ENCODE measurements at regions not wholly inside any gene's neighbourhood (a gene's known extent, or its start where the extent isn't known, plus 50 kb on each side); places are given as distances from the start of the nearest gene placed in this dataset.

DNA sequence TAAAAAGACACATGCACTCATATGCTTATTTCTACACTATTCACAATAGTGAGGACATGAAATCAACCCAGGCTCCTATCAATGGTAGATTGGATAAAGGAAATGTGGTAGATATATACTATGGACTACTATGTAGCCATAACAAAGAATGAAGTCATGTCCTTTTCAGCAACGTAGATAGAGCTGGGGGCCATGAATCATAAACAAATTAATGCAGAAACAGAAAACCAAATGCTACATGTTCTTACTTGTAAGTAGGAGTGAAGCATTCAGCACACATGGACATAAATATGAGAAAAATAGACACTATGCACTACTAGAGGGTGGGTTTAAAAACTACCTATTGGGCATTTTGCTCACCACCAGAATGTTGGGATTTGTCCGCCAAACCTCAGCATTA lies 278.0 kb upstream of the MIS18BP1 start:
- POLR2A ChIA-PET: no interaction called here
- TF ChIP-seq ELF4 (IDR thresholded peaks at IDR 0.05): no peak
- CTCF ChIA-PET: no interaction called here
- DNase-seq (ENCODE audit: extremely low spot score): no peak

GRCh38 chr14:45526715-45527549 lies 273.9 kb upstream of the MIS18BP1 start:
- TF ChIP-seq L3MBTL2 (conservative IDR thresholded peaks at IDR 0.05) (0 out of 2 replicates have a peak, but pooled peaks have one; percentile 36), SUZ12 (IDR thresholded peaks at IDR 0.05) (no peak)
- TF ChIP-seq, protein P1, sequence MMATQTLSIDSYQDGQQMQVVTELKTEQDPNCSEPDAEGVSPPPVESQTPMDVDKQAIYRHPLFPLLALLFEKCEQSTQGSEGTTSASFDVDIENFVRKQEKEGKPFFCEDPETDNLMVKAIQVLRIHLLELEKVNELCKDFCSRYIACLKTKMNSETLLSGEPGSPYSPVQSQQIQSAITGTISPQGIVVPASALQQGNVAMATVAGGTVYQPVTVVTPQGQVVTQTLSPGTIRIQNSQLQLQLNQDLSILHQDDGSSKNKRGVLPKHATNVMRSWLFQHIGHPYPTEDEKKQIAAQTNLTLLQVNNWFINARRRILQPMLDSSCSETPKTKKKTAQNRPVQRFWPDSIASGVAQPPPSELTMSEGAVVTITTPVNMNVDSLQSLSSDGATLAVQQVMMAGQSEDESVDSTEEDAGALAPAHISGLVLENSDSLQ (IDR thresholded peaks at IDR 0.05): no peak
- ChIA-PET CTCF (interaction anchor here (1.2 kb wide), 1 partner anchor 100 kb away, joined by 7 read pairs; no protein-coding TSS in a partner anchor), POLR2A (no interaction called here)
- DNase-seq (ENCODE audit: extremely low spot score): peak; percentile 63

DNA sequence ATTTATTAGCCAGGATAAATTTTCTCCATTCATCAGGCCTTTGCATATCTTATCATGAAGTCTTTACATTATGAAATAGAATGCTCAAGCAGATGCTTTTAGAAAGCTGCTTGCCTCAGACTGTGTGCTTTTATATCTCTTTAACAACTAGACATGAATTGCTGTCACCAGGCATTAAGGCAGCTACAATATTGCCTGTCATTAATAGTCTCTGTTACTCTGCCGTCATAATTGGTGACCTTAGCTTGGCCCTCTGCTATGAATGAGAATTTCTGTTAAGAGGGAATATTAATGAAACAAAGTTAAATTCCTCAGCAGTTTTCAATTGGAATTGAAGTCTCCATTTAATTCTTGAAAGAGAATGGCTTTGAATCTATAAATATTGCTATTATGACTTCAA lies 266.8 kb upstream of the MIS18BP1 start:
- CTCF ChIA-PET: no interaction called here
- POLR2A ChIA-PET: no interaction called here

DNA sequence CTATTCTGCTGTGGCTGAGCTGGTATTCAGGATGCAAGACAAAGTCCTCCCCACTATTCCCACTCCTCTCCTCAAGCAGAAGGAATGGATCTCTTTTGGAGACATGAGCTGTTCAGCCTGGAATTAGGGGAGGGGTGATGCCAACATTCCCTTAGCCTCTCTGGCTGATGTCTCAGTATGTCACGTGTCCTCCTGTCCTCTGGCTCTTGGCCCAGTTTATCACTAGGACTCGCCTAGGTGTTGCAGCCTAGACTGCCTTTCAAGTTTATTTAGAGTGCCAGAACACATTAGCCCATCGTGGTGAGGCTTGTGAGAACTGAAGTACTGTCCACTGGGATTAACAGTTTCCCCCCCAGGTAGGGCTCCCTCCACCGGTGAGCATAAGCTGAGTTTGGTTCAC lies 239.9 kb upstream of the MIS18BP1 start:
- POLR2A ChIA-PET: no interaction called here
- CTCF ChIA-PET: no interaction called here
- DNase-seq (ENCODE audit: extremely low spot score): no peak
- TF ChIP-seq LEF1 (IDR thresholded peaks at IDR 0.05; ENCODE audit: borderline replicate concordance): no peak
- TF ChIP-seq FOXM1 (IDR thresholded peaks at IDR 0.05; ENCODE audit: borderline replicate concordance): no peak
- TF ChIP-seq TARDBP (IDR thresholded peaks at IDR 0.05): no peak
- no peak for TF ChIP-seq SP1 (IDR thresholded peaks at IDR 0.05)
- no peak for TF ChIP-seq BHLHE40 (IDR thresholded peaks at IDR 0.05; ENCODE audit: borderline replicate concordance)
- no peak for TF ChIP-seq L3MBTL2 (conservative IDR thresholded peaks at IDR 0.05)
- no peak for TF ChIP-seq HDGF (IDR thresholded peaks at IDR 0.05; ENCODE audit: borderline replicate concordance)
- no peak for TF ChIP-seq FOXA1 (IDR thresholded peaks at IDR 0.05)
- TF ChIP-seq ELF4 (IDR thresholded peaks at IDR 0.05): no peak
- no peak for TF ChIP-seq ARNT (IDR thresholded peaks at IDR 0.05)
- no peak for TF ChIP-seq FOXK2 (IDR thresholded peaks at IDR 0.05)

More for the DNA sequence above, 266.8 kb upstream of the MIS18BP1 start:
- DNase-seq (ENCODE audit: extremely low spot score): no peak
- TF ChIP-seq ARNT (IDR thresholded peaks at IDR 0.05) (no peak), LEF1 (IDR thresholded peaks at IDR 0.05; ENCODE audit: borderline replicate concordance) (no peak), SP1 (IDR thresholded peaks at IDR 0.05) (no peak), FOXK2 (IDR thresholded peaks at IDR 0.05) (no peak), SUZ12 (IDR thresholded peaks at IDR 0.05) (no peak), FOXM1 (IDR thresholded peaks at IDR 0.05; ENCODE audit: borderline replicate concordance) (no peak), CTBP1 (IDR thresholded peaks at IDR 0.05; ENCODE audit: borderline replicate concordance) (no peak), ZNF384 (IDR thresholded peaks at IDR 0.05) (no peak), BHLHE40 (IDR thresholded peaks at IDR 0.05; ENCODE audit: borderline replicate concordance) (no peak), HDGF (IDR thresholded peaks at IDR 0.05; ENCODE audit: borderline replicate concordance) (no peak), NFRKB (IDR thresholded peaks at IDR 0.05) (no peak), TARDBP (IDR thresholded peaks at IDR 0.05) (no peak), FOXA1 (IDR thresholded peaks at IDR 0.05) (no peak), ELF4 (IDR thresholded peaks at IDR 0.05) (no peak), L3MBTL2 (conservative IDR thresholded peaks at IDR 0.05) (no peak)
- TF ChIP-seq, protein P1 (IDR thresholded peaks at IDR 0.05): no peak

DNA sequence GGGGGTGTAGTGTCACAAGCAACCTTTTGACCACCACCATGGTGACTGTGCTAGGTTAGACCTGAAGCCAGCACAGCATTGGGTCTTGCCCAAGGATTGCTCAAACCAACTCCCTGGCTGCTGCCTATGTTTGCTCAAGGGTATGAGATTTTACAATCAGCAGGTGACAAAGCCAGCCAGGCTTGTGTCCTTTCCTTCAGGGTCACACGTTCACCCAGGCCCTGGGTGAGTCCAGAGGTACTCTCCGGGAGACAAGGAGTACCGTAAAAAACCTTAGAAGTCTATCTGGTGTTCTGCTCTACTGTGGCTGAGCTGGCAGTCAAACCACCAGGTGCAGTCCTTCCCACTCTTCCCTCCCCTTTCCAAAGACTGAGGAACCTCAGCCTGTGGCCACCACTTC lies 238.9 kb upstream of the MIS18BP1 start:
- ChIA-PET POLR2A (no interaction called here), CTCF (no interaction called here)
- no peak for DNase-seq (ENCODE audit: extremely low spot score)
- TF ChIP-seq CTBP1 (IDR thresholded peaks at IDR 0.05; ENCODE audit: borderline replicate concordance): no peak
- no peak for TF ChIP-seq FOXK2 (IDR thresholded peaks at IDR 0.05)
- no peak for TF ChIP-seq ELF4 (IDR thresholded peaks at IDR 0.05)
- no peak for TF ChIP-seq SP1 (IDR thresholded peaks at IDR 0.05)
- no peak for TF ChIP-seq HDGF (IDR thresholded peaks at IDR 0.05; ENCODE audit: borderline replicate concordance)
- TF ChIP-seq, protein P1 (IDR thresholded peaks at IDR 0.05): no peak
- no peak for TF ChIP-seq ZNF384 (IDR thresholded peaks at IDR 0.05)
- TF ChIP-seq SUZ12 (IDR thresholded peaks at IDR 0.05): no peak
- TF ChIP-seq TARDBP (IDR thresholded peaks at IDR 0.05): no peak
- no peak for TF ChIP-seq FOXA1 (IDR thresholded peaks at IDR 0.05)
- no peak for TF ChIP-seq ARNT (IDR thresholded peaks at IDR 0.05)
- no peak for TF ChIP-seq BHLHE40 (IDR thresholded peaks at IDR 0.05; ENCODE audit: borderline replicate concordance)
- no peak for TF ChIP-seq L3MBTL2 (conservative IDR thresholded peaks at IDR 0.05)
- no peak for TF ChIP-seq LEF1 (IDR thresholded peaks at IDR 0.05; ENCODE audit: borderline replicate concordance)

DNA sequence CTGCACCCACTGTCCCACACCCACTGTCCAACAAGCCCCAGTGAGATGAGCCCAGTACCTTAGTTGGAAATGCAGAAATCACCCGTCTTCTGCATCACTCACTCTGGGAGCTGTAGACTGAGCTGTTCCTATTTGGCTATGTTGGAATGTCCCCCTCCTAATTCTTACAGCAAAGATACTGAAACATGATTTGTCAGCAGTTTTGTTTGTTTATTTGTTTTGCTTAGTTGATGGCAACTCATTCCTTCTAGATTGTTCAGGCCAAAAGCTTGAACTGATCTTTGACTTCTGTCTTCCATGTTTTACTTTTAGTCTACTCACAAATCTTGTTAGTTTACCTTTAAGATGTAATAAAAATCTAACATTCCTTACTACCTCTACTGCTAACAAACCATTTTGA lies 233.6 kb upstream of the MIS18BP1 start:
- ChIA-PET CTCF (no interaction called here), POLR2A (no interaction called here)
- no peak for TF ChIP-seq NFRKB (IDR thresholded peaks at IDR 0.05)
- no peak for TF ChIP-seq HDGF (IDR thresholded peaks at IDR 0.05; ENCODE audit: borderline replicate concordance)
- no peak for TF ChIP-seq L3MBTL2 (conservative IDR thresholded peaks at IDR 0.05)
- no peak for TF ChIP-seq ELF4 (IDR thresholded peaks at IDR 0.05)
- TF ChIP-seq TARDBP (IDR thresholded peaks at IDR 0.05): no peak
- TF ChIP-seq ZNF384 (IDR thresholded peaks at IDR 0.05): no peak
- TF ChIP-seq SUZ12 (IDR thresholded peaks at IDR 0.05): no peak
- no peak for TF ChIP-seq ARNT (IDR thresholded peaks at IDR 0.05)
- TF ChIP-seq FOXK2 (IDR thresholded peaks at IDR 0.05): no peak
- no peak for TF ChIP-seq CTBP1 (IDR thresholded peaks at IDR 0.05; ENCODE audit: borderline replicate concordance)
- no peak for TF ChIP-seq FOXA1 (IDR thresholded peaks at IDR 0.05)
- DNase-seq (ENCODE audit: extremely low spot score): no peak

All from HEK293T (cell line).